ENCODE measurements at regions not wholly inside any gene's neighbourhood (a gene's known extent, or its start where the extent isn't known, plus 50 kb on each side); places are given as distances from the start of the nearest gene placed in this dataset.
A peak's percentile ranks its signal among the peaks of the same experiment; 100 is the strongest.
"Not testable (repeated sequence)": the region's sequence is repeated elsewhere in the genome, so short reads cannot be mapped to it uniquely, and the experiment has no call there.

- H3K4me3 ChIP-seq (ENCODE audit: low read length) = no peak overlapping the region
- H3K9ac ChIP-seq (ENCODE audit: extremely low read depth, low read length, poor library complexity, severe bottlenecking) = no peak overlapping the region
- H3K4me1 Mint-ChIP-seq = peaks cover 4% of the 10 kb centered on the region
- peaks cover 3% of the 10 kb centered on the region for H3K4me1 ChIP-seq (ENCODE audit: control insufficient read depth, insufficient read depth, low read length)
- H3K27me3 Mint-ChIP-seq (ENCODE audit: insufficient read depth) = no peaks in the 10 kb centered on the region
- 93 to 100% methylated on average over 1 of the region's 1 CpG for WGBS, 2 experiments (ENCODE audit: insufficient coverage in 1 of 2, insufficient read length in 1 of 2)
- H3K36me3 ChIP-seq (ENCODE audit: control insufficient read depth, insufficient read depth, low read length) = no peaks in the 10 kb centered on the region
- H3K27ac Mint-ChIP-seq = no peak overlapping the region
- no peaks in the 10 kb centered on the region for H3K27me3 ChIP-seq (ENCODE audit: control insufficient read depth, insufficient read depth, low read length, poor library complexity, severe bottlenecking)
- TF ChIP-seq CTCF (conservative IDR thresholded peaks at IDR 0.05) = no peak
- no peak for DNase-seq
- peaks cover 1% of the 10 kb centered on the region for H3K36me3 Mint-ChIP-seq (ENCODE audit: low read depth)
- H3K9me3 ChIP-seq (ENCODE audit: control insufficient read depth, low read length) = peaks cover 9% of the 10 kb centered on the region
- H3K27ac ChIP-seq (ENCODE audit: low read depth, low read length) = no peak overlapping the region
- peaks cover 12% of the 10 kb centered on the region for H3K9me3 Mint-ChIP-seq
- no peak overlapping the region for H3K4me3 Mint-ChIP-seq
These were observed 152.1 kb upstream of the PLXNC1 start for GRCh38 chr12:93996321-93996720.

GRCh38 chr12:94001691-94002090 is 146.7 kb upstream of the PLXNC1 start:
- no peak overlapping the region for H3K27ac ChIP-seq (ENCODE audit: low read depth, low read length)
- no peaks in the 10 kb centered on the region for H3K36me3 ChIP-seq (ENCODE audit: control insufficient read depth, insufficient read depth, low read length)
- Mint-ChIP-seq H3K9me3 (peaks cover 44% of the 10 kb centered on the region), H3K27ac (no peak overlapping the region), H3K36me3 (ENCODE audit: low read depth) (peaks cover 18% of the 10 kb centered on the region), H3K4me1 (no peaks in the 10 kb centered on the region), H3K27me3 (ENCODE audit: insufficient read depth) (no peaks in the 10 kb centered on the region), H3K4me3 (no peak overlapping the region)
- no peak for DNase-seq
- H3K27me3 ChIP-seq (ENCODE audit: control insufficient read depth, insufficient read depth, low read length, poor library complexity, severe bottlenecking) = no peaks in the 10 kb centered on the region
- H3K4me1 ChIP-seq (ENCODE audit: control insufficient read depth, insufficient read depth, low read length) = no peaks in the 10 kb centered on the region
- TF ChIP-seq CTCF (conservative IDR thresholded peaks at IDR 0.05) = no peak
- no peak overlapping the region for H3K9ac ChIP-seq (ENCODE audit: extremely low read depth, low read length, poor library complexity, severe bottlenecking)
- peaks cover 9% of the 10 kb centered on the region for H3K9me3 ChIP-seq (ENCODE audit: control insufficient read depth, low read length)
- no peak overlapping the region for H3K4me3 ChIP-seq (ENCODE audit: low read length)
- WGBS, 2 experiments (ENCODE audit: insufficient coverage in 1 of 2, insufficient read length in 1 of 2) = no CpG with 5 or more reads among the region's 1 CpG

- H3K36me3 Mint-ChIP-seq (ENCODE audit: low read depth) = peaks cover 18% of the 10 kb centered on the region
- not testable (repeated sequence) for H3K27me3 ChIP-seq (ENCODE audit: control insufficient read depth, insufficient read depth, low read length, poor library complexity, severe bottlenecking); H3K4me1 Mint-ChIP-seq
These were observed 145.5 kb upstream of the PLXNC1 start for GRCh38 chr12:94002925-94003324.

GRCh38 chr12:94007833-94008232 is 140.5 kb upstream of the PLXNC1 start:
- not testable (repeated sequence) for H3K36me3 ChIP-seq (ENCODE audit: control insufficient read depth, insufficient read depth, low read length); H3K27me3 Mint-ChIP-seq (ENCODE audit: insufficient read depth); H3K4me3 Mint-ChIP-seq; H3K27ac ChIP-seq (ENCODE audit: low read depth, low read length); H3K27ac Mint-ChIP-seq; H3K27me3 ChIP-seq (ENCODE audit: control insufficient read depth, insufficient read depth, low read length, poor library complexity, severe bottlenecking); H3K4me1 ChIP-seq (ENCODE audit: control insufficient read depth, insufficient read depth, low read length); H3K9me3 ChIP-seq (ENCODE audit: control insufficient read depth, low read length); H3K9ac ChIP-seq (ENCODE audit: extremely low read depth, low read length, poor library complexity, severe bottlenecking); H3K4me1 Mint-ChIP-seq; H3K4me3 ChIP-seq (ENCODE audit: low read length)
- H3K36me3 Mint-ChIP-seq (ENCODE audit: low read depth) = peaks cover 16% of the 10 kb centered on the region
- peak; percentile 52 for TF ChIP-seq CTCF (conservative IDR thresholded peaks at IDR 0.05)
- WGBS, 2 experiments (ENCODE audit: insufficient coverage in 1 of 2, insufficient read length in 1 of 2) = 85% methylated on average over 6 of the region's 6 CpGs; no CpG with 5 or more reads in 1 of the 2 experiments
- DNase-seq = peak; percentile 91
- peaks cover 27% of the 10 kb centered on the region for H3K9me3 Mint-ChIP-seq

More at GRCh38 chr12:94002925-94003324, 145.5 kb upstream of the PLXNC1 start:
- H3K4me1 ChIP-seq (ENCODE audit: control insufficient read depth, insufficient read depth, low read length); H3K4me3 Mint-ChIP-seq; H3K9ac ChIP-seq (ENCODE audit: extremely low read depth, low read length, poor library complexity, severe bottlenecking); H3K9me3 ChIP-seq (ENCODE audit: control insufficient read depth, low read length); H3K27ac Mint-ChIP-seq; H3K36me3 ChIP-seq (ENCODE audit: control insufficient read depth, insufficient read depth, low read length); DNase-seq; H3K27me3 Mint-ChIP-seq (ENCODE audit: insufficient read depth); H3K4me3 ChIP-seq (ENCODE audit: low read length); H3K27ac ChIP-seq (ENCODE audit: low read depth, low read length): not testable (repeated sequence)
- peaks cover 43% of the 10 kb centered on the region for H3K9me3 Mint-ChIP-seq
- 94% methylated on average over 1 of the region's 1 CpG; no CpG with 5 or more reads in 1 of the 2 experiments for WGBS, 2 experiments (ENCODE audit: insufficient coverage in 1 of 2, insufficient read length in 1 of 2)

All from endodermal cell (in vitro differentiated cells).